ENCODE measurements at regions not wholly inside any gene's neighbourhood (a gene's known extent, or its start where the extent isn't known, plus 50 kb on each side); places are given as distances from the start of the nearest gene placed in this dataset.

- TF ChIP-seq MAFK (IDR thresholded peaks at IDR 0.05; ENCODE audit: low read depth, low read length) (no peak), FOSL1 (IDR thresholded peaks at IDR 0.05; ENCODE audit: insufficient read depth, low read depth, low read length) (no peak), GTF2F1 (IDR thresholded peaks at IDR 0.05; ENCODE audit: borderline replicate concordance, low read depth, low read length) (no peak)
Observed at GRCh38 chr2:13485256-13485655, 768.5 kb downstream of the TRIB2 start (continued).

Data from H1 (cell line).